ENCODE measurements at regions not wholly inside any gene's neighbourhood (a gene's known extent, or its start where the extent isn't known, plus 50 kb on each side); places are given as distances from the start of the nearest gene placed in this dataset.

DNA sequence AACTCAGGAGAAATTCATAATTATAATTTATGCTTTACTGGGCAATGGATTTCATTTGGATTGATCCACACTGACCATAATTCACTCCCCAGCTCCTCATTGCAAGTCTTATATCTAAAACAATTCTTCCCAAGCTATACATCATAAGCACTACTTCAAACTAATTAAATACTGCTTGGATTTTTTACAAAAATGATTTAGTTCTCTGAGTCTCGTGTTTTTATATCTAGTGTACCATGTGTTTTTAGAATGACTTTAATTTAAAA, 443.8 kb downstream of the GPAM start:
- TF ChIP-seq ZNF354C (tag by site-specific recombination; IDR thresholded peaks at IDR 0.05; ENCODE audit: borderline replicate concordance, low read depth): no peak
- no peak for TF ChIP-seq PRDM2 (tag by site-specific recombination; IDR thresholded peaks at IDR 0.05; ENCODE audit: borderline replicate concordance)
- TF ChIP-seq ZNF792 (tag by site-specific recombination; IDR thresholded peaks at IDR 0.05): no peak
- TF ChIP-seq ATF2 (tag by site-specific recombination; IDR thresholded peaks at IDR 0.05; ENCODE audit: low read depth): no peak
- TF ChIP-seq GLIS1 (tag by site-specific recombination; IDR thresholded peaks at IDR 0.05): no peak
- TF ChIP-seq REPIN1 (tag by site-specific recombination; IDR thresholded peaks at IDR 0.05; ENCODE audit: low read depth): no peak
- no peak for TF ChIP-seq ZNF664 (tag by site-specific recombination; IDR thresholded peaks at IDR 0.05)
- TF ChIP-seq ZNF530 (tag by site-specific recombination; IDR thresholded peaks at IDR 0.05; ENCODE audit: low read depth): no peak
- TF ChIP-seq ZNF785 (tag by site-specific recombination; IDR thresholded peaks at IDR 0.05): no peak
- TF ChIP-seq ZBTB11 (tag by site-specific recombination; conservative IDR thresholded peaks at IDR 0.05; ENCODE audit: low read depth): no peak
- TF ChIP-seq ZNF473 (tag by site-specific recombination; IDR thresholded peaks at IDR 0.05): no peak
- TF ChIP-seq ZNF544 (tag by site-specific recombination; IDR thresholded peaks at IDR 0.05): no peak
- no peak for TF ChIP-seq ZNF560 (tag by site-specific recombination; IDR thresholded peaks at IDR 0.05; ENCODE audit: borderline replicate concordance)
- no peak for TF ChIP-seq ZNF221 (tag by site-specific recombination; IDR thresholded peaks at IDR 0.05; ENCODE audit: borderline replicate concordance)

DNA sequence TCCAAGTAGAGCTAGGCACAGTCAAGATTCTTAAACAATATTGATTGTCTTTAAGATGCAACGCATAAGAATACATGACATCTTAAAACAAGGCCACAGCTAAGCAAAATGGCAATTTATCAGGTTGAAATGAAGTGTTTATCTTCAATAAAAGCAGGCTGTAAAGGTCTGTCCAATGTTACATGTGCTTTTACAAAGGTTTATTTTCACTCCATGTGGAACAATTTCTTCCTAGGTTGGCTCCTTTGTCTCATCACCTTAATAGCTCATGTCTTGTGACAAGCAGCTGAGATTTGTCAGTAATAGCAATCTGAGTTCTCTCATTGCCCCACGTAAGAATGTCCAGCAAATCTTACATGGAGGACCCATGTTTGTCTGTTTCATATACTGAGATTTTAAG, 437.6 kb downstream of the GPAM start:
- Histone ChIP-seq H3K4me1 (ENCODE audit: control insufficient read depth, insufficient read depth, low read length) (no peaks in the 10 kb centered on the region), H3K36me3 (ENCODE audit: control insufficient read depth in 2 of 2, insufficient read depth in 1 of 2, low read length in 2 of 2) (no peaks in the 10 kb centered on the region), H3K27ac (ENCODE audit: extremely low read depth, low read depth, low read length) (no peak overlapping the region), H3K4me3 (ENCODE audit: low read depth, low read length) (no peak overlapping the region), H3K9me3 (ENCODE audit: control insufficient read depth, insufficient read depth, low read depth, low read length) (no peaks in the 10 kb centered on the region)
- POLR2A ChIA-PET: no interaction called here
- CTCF ChIA-PET: interaction anchor here (1.0 to 2.0 kb wide), 2 partner anchors 10 to 391 kb away, joined by 3 to 12 read pairs; no protein-coding TSS in a partner anchor
- TF ChIP-seq ZNF561 (tag by site-specific recombination; IDR thresholded peaks at IDR 0.05; ENCODE audit: borderline replicate concordance): no peak
- TF ChIP-seq, protein P1, sequence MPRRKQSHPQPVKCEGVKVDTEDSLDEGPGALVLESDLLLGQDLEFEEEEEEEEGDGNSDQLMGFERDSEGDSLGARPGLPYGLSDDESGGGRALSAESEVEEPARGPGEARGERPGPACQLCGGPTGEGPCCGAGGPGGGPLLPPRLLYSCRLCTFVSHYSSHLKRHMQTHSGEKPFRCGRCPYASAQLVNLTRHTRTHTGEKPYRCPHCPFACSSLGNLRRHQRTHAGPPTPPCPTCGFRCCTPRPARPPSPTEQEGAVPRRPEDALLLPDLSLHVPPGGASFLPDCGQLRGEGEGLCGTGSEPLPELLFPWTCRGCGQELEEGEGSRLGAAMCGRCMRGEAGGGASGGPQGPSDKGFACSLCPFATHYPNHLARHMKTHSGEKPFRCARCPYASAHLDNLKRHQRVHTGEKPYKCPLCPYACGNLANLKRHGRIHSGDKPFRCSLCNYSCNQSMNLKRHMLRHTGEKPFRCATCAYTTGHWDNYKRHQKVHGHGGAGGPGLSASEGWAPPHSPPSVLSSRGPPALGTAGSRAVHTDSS (tag by site-specific recombination; IDR thresholded peaks at IDR 0.05): no peak
- TF ChIP-seq ZNF549 (tag by site-specific recombination; IDR thresholded peaks at IDR 0.05): no peak
- TF ChIP-seq ZNF239 (tag by site-specific recombination; IDR thresholded peaks at IDR 0.05): no peak
- no peak for TF ChIP-seq ZNF555 (tag by site-specific recombination; conservative IDR thresholded peaks at IDR 0.05)
- TF ChIP-seq ZNF558 (tag by site-specific recombination; IDR thresholded peaks at IDR 0.05): no peak
- TF ChIP-seq ZBTB8A (tag by site-specific recombination; IDR thresholded peaks at IDR 0.05): no peak
- TF ChIP-seq, protein P2, sequence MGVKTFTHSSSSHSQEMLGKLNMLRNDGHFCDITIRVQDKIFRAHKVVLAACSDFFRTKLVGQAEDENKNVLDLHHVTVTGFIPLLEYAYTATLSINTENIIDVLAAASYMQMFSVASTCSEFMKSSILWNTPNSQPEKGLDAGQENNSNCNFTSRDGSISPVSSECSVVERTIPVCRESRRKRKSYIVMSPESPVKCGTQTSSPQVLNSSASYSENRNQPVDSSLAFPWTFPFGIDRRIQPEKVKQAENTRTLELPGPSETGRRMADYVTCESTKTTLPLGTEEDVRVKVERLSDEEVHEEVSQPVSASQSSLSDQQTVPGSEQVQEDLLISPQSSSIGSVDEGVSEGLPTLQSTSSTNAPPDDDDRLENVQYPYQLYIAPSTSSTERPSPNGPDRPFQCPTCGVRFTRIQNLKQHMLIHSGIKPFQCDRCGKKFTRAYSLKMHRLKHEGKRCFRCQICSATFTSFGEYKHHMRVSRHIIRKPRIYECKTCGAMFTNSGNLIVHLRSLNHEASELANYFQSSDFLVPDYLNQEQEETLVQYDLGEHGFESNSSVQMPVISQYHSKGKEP (tag by site-specific recombination; IDR thresholded peaks at IDR 0.05): no peak
- no peak for TF ChIP-seq KLF9 (tag by site-specific recombination; IDR thresholded peaks at IDR 0.05; ENCODE audit: low read depth)

More for the DNA sequence above, 443.8 kb downstream of the GPAM start:
- Histone ChIP-seq H3K4me1 (ENCODE audit: control insufficient read depth, insufficient read depth, low read length) (no peaks in the 10 kb centered on the region), H3K4me3 (ENCODE audit: low read depth, low read length) (no peak overlapping the region), H3K27ac (ENCODE audit: extremely low read depth, low read depth, low read length) (no peak overlapping the region), H3K9me3 (ENCODE audit: control insufficient read depth, insufficient read depth, low read depth, low read length) (no peaks in the 10 kb centered on the region), H3K36me3 (ENCODE audit: control insufficient read depth in 2 of 2, insufficient read depth in 1 of 2, low read length in 2 of 2) (no peaks in the 10 kb centered on the region)
- ChIA-PET CTCF (no interaction called here), POLR2A (no interaction called here)

Measured in HEK293 (cell line).